PC-3 (cell line): ENCODE measurements at regions not wholly inside any gene's neighbourhood (a gene's known extent, or its start where the extent isn't known, plus 50 kb on each side); places are given as distances from the start of the nearest gene placed in this dataset.

Source experiments
- ATAC-seq: fragments of 200-7000 bp; cut with Tn5 transposase; 2 replicates; pipeline ENCODE4 v1.9.1; 2020; ENCODE audit warnings: mild to moderate bottlenecking, moderate library complexity
- BruUV-seq: library from RNA; stranded (reverse); fragments of 400-500 nt; replicated peaks from 2 replicates; lab custom pipeline; 2021; lab: Mats Ljungman, UMichigan
- CTCF ChIA-PET: fragments of 300-600 bp; sonication (Branson Sonifier 250); formaldehyde crosslinking; loops from one replicate; lab custom pipeline; 2022; ENCODE audit warnings: antibody characterized with exemption; lab: Charles Lee
- POLR2A ChIA-PET: fragments of 300-600 bp; sonication (Branson Sonifier 250); formaldehyde crosslinking; loops from one replicate; lab custom pipeline; 2022; ENCODE audit warnings: antibody characterized with exemption; ENCODE audit not compliant: unreplicated experiment; lab: Charles Lee
- DNase-seq: peaks from one replicate; pipeline ENCODE4 v3.0.0-alpha.2; 2015
- H2AFZ ChIP-seq: fragments of 300-600 bp; sonication (generic); 2 replicates; pipeline ENCODE4 v1.6.0; 2016; ENCODE audit warnings: antibody characterized with exemption, low read length
- H3F3A ChIP-seq: fragments of 300-600 bp; sonication (generic); one replicate; pipeline ENCODE4 v1.6.0; 2017; ENCODE audit warnings: antibody characterized with exemption, low read length, control low read depth, mild to moderate bottlenecking; ENCODE audit not compliant: unreplicated experiment
- H3K27ac ChIP-seq: fragments of 300-600 bp; sonication (generic); 2 replicates; pipeline ENCODE4 v1.5.1; 2016; ENCODE audit warnings: mild to moderate bottlenecking, low read length
- H3K27me3 ChIP-seq: fragments of 300-600 bp; sonication (generic); 2 replicates; pipeline ENCODE4 v1.6.1; 2016; ENCODE audit warnings: low read length, mixed read lengths
- H3K36me3 ChIP-seq: fragments of 300-600 bp; sonication (generic); 2 replicates; pipeline ENCODE4 v1.6.1; 2016; ENCODE audit warnings: low read depth, mixed run types, low read length, mixed read lengths
- H3K4me1 ChIP-seq: fragments of 300-600 bp; sonication (generic); 2 replicates; pipeline ENCODE4 v1.5.1; 2016; ENCODE audit warnings: low read length; ENCODE audit not compliant: insufficient read depth
- H3K4me2 ChIP-seq: fragments of 300-600 bp; sonication (generic); 2 replicates; pipeline ENCODE4 v1.6.0; 2016; ENCODE audit warnings: low read length
- H3K4me3 ChIP-seq: fragments of 300-600 bp; sonication (generic); 2 replicates; pipeline ENCODE4 v1.5.1; 2016; ENCODE audit warnings: mild to moderate bottlenecking, low read length, mixed read lengths
- H3K79me2 ChIP-seq: fragments of 300-600 bp; sonication (generic); 2 replicates; pipeline ENCODE4 v1.6.1; 2017; ENCODE audit warnings: low read length, mixed read lengths
- H3K9ac ChIP-seq: fragments of 300-600 bp; sonication (generic); 2 replicates; pipeline ENCODE4 v1.6.0; 2016; ENCODE audit warnings: mild to moderate bottlenecking, low read length
- H3K9me2 ChIP-seq: fragments of 300-600 bp; sonication (generic); replicated peaks from 2 replicates; pipeline ENCODE4 v1.6.1; 2016; ENCODE audit warnings: mixed run types, low read length, mixed read lengths
- H3K9me3 ChIP-seq: fragments of 300-600 bp; sonication (generic); 2 replicates; pipeline ENCODE4 v1.6.1; 2016; ENCODE audit warnings: low read length, mixed read lengths
- H4K20me1 ChIP-seq: fragments of 300-600 bp; sonication (generic); 2 replicates; pipeline ENCODE4 v1.6.1; 2016; ENCODE audit warnings: low read length, mixed read lengths
- CTCF ChIP-seq: fragments of 300-600 bp; sonication (generic); conservative IDR thresholded peaks from 2 replicates; pipeline ENCODE4 v1.5.1; 2017; ENCODE audit warnings: antibody characterized with exemption, low read depth, mild to moderate bottlenecking, low read length
- EZH2 ChIP-seq: fragments of 300-600 bp; sonication (generic); IDR thresholded peaks from one replicate; pipeline ENCODE4 v1.6.1; 2017; ENCODE audit warnings: antibody characterized with exemption, mild to moderate bottlenecking, low read length; ENCODE audit not compliant: unreplicated experiment
- EZH2phosphoT487 ChIP-seq: fragments of 300-600 bp; sonication (generic); IDR thresholded peaks from 2 replicates; pipeline ENCODE4 v1.6.1; 2018; ENCODE audit warnings: mild to moderate bottlenecking, antibody characterized with exemption, low read length, borderline replicate concordance
- intact Hi-C: fragments of 100-400 bp; cut with micrococcal nuclease; formaldehyde crosslinking; loops from 2 replicates; pipeline ENCODE4 v1.9.0; 2023

GRCh38 chr7:10211861-10212260 is 761.8 kb upstream of the PHF14 start:
- Histone ChIP-seq H3K36me3 (no peaks in the 10 kb centered on the region), H3F3A (no peaks in the 10 kb centered on the region), H3K27me3 (no peaks in the 10 kb centered on the region), H3K4me2 (no peak overlapping the region), H4K20me1 (no peaks in the 10 kb centered on the region), H3K79me2 (no peaks in the 10 kb centered on the region), H3K9ac (no peak overlapping the region), H3K4me1 (no peaks in the 10 kb centered on the region), H3K9me3 (peaks cover 3% of the 10 kb centered on the region; the same call in 1 of the 2 replicates), H3K27ac (no peak overlapping the region), H3K9me2 (no peaks in the 10 kb centered on the region), H3K4me3 (no peak overlapping the region), H2AFZ (no peak overlapping the region)
- ChIA-PET POLR2A (no interaction called here), CTCF (no interaction called here)
- no peak for DNase-seq
- no peak for TF ChIP-seq EZH2phosphoT487
- no peak for TF ChIP-seq CTCF
- no peak for TF ChIP-seq EZH2
- intact Hi-C loops, result no loop called here
- BruUV-seq, result no TSS peak
- no peak for ATAC-seq

- Histone ChIP-seq H3K9me2 (no peaks in the 10 kb centered on the region), H3K4me3 (no peak overlapping the region), H3K9ac (no peak overlapping the region), H3K4me1 (no peaks in the 10 kb centered on the region), H3K27ac (no peak overlapping the region), H2AFZ (no peak overlapping the region), H4K20me1 (no peaks in the 10 kb centered on the region), H3K27me3 (no peaks in the 10 kb centered on the region), H3F3A (no peaks in the 10 kb centered on the region), H3K4me2 (no peak overlapping the region), H3K9me3 (peaks cover 3% of the 10 kb centered on the region; the same call in 1 of the 2 replicates), H3K36me3 (no peaks in the 10 kb centered on the region), H3K79me2 (no peaks in the 10 kb centered on the region)
- TF ChIP-seq EZH2, result no peak
- TF ChIP-seq CTCF, result no peak
- no peak for TF ChIP-seq EZH2phosphoT487
- ChIA-PET CTCF (no interaction called here), POLR2A (no interaction called here)
- DNase-seq (no peak), ATAC-seq (no peak)
- BruUV-seq, result no TSS peak
- intact Hi-C loops, result no loop called here
These were observed 761.0 kb upstream of the PHF14 start for GRCh38 chr7:10212649-10213048.

- H3F3A ChIP-seq, result no peaks in the 10 kb centered on the region
- no peak overlapping the region for H2AFZ ChIP-seq
- H3K9ac ChIP-seq, result no peak overlapping the region
- no peaks in the 10 kb centered on the region for H4K20me1 ChIP-seq
- ChIA-PET POLR2A (no interaction called here), CTCF (no interaction called here)
- no TSS peak for BruUV-seq
- no peaks in the 10 kb centered on the region for H3K79me2 ChIP-seq
- H3K4me2 ChIP-seq, result no peak overlapping the region
- intact Hi-C loops, result no loop called here
- no peaks in the 10 kb centered on the region for H3K9me3 ChIP-seq
- DNase-seq, result no peak
- H3K4me3 ChIP-seq, result no peak overlapping the region
- no peaks in the 10 kb centered on the region for H3K4me1 ChIP-seq
- TF ChIP-seq EZH2phosphoT487 (no peak), EZH2 (no peak), CTCF (no peak)
- H3K27ac ChIP-seq, result no peak overlapping the region
- H3K36me3 ChIP-seq, result no peaks in the 10 kb centered on the region
- no peaks in the 10 kb centered on the region for H3K27me3 ChIP-seq
- H3K9me2 ChIP-seq, result no peaks in the 10 kb centered on the region
- ATAC-seq, result no peak
These were observed 757.2 kb upstream of the PHF14 start for GRCh38 chr7:10216462-10216861.
